ENCODE measurements at regions not wholly inside any gene's neighbourhood (a gene's known extent, or its start where the extent isn't known, plus 50 kb on each side); places are given as distances from the start of the nearest gene placed in this dataset.

- DNase-seq (ENCODE audit: low spot score) = no peak
These were observed 461.7 kb upstream of the DYNLRB2 start for GRCh38 chr16:80079072-80079471.

DNA sequence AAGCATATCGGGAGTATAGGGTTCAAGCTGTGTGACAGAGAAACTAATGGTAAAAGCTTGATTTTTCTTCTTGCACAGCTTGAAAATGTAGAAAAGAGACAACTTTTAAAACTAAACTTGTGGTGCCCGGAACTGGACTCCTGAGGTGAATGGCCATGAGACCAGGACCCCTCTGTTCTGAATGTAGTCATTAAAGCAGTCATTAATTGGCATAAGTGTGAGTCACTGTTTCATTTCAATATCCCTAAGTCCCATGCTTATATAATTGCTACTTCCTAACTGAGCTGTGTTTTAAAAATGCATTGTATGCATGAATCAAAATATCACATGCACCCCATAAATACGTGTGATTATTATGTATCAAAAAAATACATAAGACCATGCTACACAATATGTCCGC, 463.1 kb upstream of the DYNLRB2 start:
- DNase-seq (ENCODE audit: low spot score) = no peak

DNA sequence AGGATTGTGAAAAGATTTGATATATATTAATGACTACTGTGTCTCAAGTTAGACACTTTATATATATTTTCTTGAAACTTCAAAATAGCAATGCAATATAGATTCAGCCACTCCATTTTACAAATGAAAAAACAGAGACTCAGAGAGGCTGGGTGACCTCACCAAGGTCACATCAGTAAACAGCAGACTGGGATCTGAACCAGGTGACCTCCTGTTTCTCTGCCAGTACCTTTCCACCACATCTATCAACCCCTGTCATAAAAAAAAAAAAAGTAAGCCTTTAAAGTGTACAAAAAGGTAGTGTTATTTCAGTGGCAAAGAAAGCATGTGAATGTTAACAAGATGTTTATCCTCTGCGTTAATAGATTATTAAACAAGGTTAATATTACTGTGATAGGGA, 466.5 kb upstream of the DYNLRB2 start:
- DNase-seq (ENCODE audit: low spot score) = no peak

GRCh38 chr16:80071964-80072456, 468.8 kb upstream of the DYNLRB2 start:
- DNase-seq (ENCODE audit: low spot score) = no peak

GRCh38 chr16:80066805-80067580, 466.5 kb upstream of the MAF start:
- DNase-seq (ENCODE audit: low spot score) = no peak

DNA sequence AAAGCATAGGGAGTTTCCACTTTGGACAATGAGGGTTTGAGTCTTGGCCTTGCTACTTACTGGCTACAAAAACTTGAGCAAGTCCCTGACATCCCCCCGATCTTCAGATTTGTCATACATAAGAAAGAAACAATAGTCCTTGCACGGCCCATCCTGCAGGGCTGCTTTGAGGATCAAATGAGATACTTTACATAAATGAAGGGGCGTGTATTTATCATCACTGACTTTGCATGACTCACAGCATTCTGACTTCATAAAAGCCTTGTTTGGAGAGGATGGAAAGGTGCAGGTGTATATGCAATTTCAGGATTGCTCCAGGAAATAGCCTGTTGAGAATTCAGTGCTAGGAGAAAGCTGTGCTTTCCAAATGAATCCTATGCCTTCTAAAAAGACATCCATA, 465.0 kb upstream of the MAF start:
- DNase-seq (ENCODE audit: low spot score) = peak; percentile 78

- DNase-seq (ENCODE audit: low spot score) = no peak
These were observed 463.2 kb upstream of the MAF start for GRCh38 chr16:80063713-80064069.

DNA sequence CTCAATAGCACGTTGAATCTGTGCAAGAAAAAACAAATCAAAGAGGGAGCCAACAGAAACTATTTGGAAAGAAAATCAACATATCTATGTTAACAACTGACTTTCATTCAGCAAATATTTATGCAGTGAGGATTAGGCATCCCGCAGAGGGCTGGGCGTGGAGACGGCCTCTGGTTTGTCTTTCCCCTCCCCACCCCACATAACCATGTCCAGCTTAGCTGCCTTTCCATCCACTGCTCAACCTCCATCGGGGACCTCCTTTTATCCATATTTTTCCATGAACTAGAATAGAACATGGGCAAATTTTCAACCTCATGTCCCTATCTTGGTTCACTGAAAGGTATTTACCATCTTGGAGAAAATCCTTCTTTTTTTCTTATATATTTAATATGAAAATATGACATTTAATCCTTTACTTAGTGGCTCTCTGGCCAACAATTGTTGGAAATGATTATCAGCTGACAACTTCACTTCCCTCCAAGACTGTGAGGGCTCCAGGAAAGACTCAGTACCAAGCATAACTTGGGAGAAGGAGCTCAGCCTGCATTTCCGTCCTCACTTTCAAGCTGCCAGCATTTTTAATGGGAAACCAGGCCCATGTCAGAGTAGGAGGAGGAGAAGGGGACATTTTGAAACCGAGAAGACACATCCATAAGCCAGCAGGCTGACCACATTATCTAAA, 462.6 kb upstream of the MAF start:
- DNase-seq (ENCODE audit: low spot score) = no peak

- DNase-seq (ENCODE audit: low spot score) = no peak
These were observed 462.0 kb upstream of the MAF start for GRCh38 chr16:80062361-80063030.

GRCh38 chr16:80060470-80060869, 459.9 kb upstream of the MAF start:
- no peak for DNase-seq (ENCODE audit: low spot score)

DNA sequence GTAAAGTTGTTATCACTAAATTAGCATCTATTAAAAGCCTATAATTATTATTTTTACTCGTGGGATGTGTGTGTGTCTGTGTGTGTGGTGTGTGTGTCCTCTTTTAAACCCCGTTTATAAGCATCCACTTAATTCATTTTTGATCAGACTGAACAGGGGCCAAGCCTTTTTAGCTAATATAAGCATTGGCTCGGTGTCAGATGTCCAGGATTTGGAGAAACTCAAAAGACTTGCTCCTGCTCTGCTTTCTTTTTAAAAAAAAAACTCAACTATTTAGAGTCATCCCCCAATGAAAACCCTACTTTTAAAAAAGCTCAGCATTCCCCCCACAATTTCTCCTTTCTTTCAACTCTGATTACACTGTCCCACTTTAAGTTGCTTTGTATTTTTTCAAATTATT, 459.3 kb upstream of the MAF start:
- DNase-seq (ENCODE audit: low spot score) = no peak

GRCh38 chr16:80058214-80058613, 457.7 kb upstream of the MAF start:
- no peak for DNase-seq (ENCODE audit: low spot score)

DNA sequence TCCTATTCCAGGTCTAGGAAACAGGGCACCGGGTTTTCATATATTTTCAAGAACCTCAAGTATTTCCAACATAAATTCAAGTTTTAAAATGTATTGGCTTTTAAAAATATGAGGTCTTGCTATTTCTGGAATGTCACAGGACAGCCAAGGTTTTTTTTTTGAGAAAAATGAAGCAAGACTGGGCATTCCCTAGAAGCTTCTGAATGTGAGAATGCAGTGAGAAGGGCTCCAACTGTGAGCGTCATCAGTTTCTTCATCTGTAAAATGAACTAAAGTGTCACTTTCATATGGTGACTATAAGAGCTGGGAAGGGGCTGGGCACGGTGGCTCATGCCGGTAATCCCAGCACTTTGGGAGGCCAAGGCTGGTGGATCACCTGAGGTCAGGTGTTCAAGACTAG, 455.8 kb upstream of the MAF start:
- DNase-seq (ENCODE audit: low spot score) = no peak

GRCh38 chr16:80055831-80056230, 455.3 kb upstream of the MAF start:
- DNase-seq (ENCODE audit: low spot score) = no peak

DNA sequence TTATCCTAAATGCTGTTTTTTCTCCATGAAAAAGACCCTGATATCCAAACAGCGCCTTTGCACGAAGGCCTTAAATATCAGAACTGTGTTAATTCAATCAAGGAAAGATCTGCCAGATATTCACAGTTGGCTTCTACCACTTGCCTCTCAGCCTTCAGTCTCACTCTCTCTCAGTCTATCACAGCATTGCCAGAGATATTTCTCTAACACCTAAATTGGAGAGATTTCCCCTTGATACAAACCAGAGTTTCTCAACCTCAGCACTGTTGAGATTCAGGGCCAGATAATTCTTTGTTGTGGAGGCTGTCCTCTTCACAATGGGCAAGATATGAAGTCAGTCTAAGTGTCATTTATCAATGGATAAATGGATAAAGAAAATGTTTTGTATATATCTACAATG, 454.1 kb upstream of the MAF start:
- DNase-seq (ENCODE audit: low spot score) = no peak

DNA sequence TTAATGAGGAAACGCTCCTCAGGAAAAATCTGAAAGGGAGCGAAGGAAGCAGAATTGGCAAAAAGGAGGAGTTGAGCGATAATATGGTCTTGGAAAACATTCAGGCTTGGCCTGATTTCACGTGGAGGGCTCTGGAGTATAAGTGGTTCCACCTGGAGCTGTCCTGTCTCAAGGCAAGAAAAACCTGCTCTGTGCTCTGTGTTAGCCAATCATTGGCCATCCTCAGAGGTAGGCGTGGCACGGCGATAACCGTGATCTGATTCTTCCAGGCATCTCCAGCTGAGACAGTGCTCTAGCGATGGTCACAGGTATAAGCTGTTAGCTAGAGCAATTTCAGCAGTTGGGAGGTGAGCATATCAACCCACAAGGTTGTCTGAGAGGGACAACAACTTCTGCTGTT, 450.5 kb upstream of the MAF start:
- DNase-seq (ENCODE audit: low spot score) = no peak

GRCh38 chr16:80048250-80048649, 447.7 kb upstream of the MAF start:
- DNase-seq (ENCODE audit: low spot score) = no peak

DNA sequence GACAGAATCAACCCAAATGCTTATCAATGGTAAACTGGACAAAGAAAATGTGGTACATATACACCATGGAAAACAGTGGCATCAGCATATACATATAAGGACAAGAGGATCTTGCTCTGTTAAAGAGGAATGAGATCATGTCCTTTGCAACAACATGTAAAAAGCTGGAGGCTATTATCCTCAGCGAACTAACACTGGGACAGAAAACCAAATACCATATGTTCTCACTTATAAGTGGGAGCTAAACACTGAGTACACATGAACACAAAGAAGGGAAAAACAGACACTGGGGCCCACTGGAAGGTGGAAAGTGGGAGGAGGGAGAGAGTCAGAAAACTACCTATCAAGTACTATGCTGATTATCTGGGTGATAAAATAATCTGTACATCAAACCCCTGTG, 447.3 kb upstream of the MAF start:
- no peak for DNase-seq (ENCODE audit: low spot score)

- DNase-seq (ENCODE audit: low spot score) = no peak
These were observed 446.3 kb upstream of the MAF start for GRCh38 chr16:80046848-80047247.

DNA sequence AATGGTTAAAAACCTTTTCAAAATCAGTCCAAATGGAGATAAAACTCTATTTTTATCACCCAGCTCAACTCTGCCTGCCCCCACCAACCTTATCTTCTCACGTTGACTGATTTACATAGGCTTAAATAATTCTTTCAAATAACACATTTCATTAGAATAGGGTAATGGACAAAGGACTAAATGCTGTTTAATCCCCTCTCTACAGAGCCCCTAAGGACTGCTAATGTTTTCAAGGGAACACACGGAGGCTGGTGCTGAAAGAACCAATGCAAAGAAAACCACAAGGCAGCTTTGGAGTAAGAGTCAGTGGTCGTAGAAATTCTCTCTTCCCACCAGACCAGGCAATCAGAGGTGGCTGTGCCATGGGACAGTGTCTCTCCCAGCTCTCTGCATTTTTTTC, 445.7 kb upstream of the MAF start:
- DNase-seq (ENCODE audit: low spot score) = no peak

GRCh38 chr16:80045861-80046260, 445.3 kb upstream of the MAF start:
- no peak for DNase-seq (ENCODE audit: low spot score)

GRCh38 chr16:80041410-80041809, 440.9 kb upstream of the MAF start:
- no peak for DNase-seq (ENCODE audit: low spot score)

- DNase-seq (ENCODE audit: low spot score) = no peak
These were observed 440.3 kb upstream of the MAF start for GRCh38 chr16:80040814-80041213.
